ENCODE measurements at regions not wholly inside any gene's neighbourhood (a gene's known extent, or its start where the extent isn't known, plus 50 kb on each side); places are given as distances from the start of the nearest gene placed in this dataset.

- TF ChIP-seq, protein P1, sequence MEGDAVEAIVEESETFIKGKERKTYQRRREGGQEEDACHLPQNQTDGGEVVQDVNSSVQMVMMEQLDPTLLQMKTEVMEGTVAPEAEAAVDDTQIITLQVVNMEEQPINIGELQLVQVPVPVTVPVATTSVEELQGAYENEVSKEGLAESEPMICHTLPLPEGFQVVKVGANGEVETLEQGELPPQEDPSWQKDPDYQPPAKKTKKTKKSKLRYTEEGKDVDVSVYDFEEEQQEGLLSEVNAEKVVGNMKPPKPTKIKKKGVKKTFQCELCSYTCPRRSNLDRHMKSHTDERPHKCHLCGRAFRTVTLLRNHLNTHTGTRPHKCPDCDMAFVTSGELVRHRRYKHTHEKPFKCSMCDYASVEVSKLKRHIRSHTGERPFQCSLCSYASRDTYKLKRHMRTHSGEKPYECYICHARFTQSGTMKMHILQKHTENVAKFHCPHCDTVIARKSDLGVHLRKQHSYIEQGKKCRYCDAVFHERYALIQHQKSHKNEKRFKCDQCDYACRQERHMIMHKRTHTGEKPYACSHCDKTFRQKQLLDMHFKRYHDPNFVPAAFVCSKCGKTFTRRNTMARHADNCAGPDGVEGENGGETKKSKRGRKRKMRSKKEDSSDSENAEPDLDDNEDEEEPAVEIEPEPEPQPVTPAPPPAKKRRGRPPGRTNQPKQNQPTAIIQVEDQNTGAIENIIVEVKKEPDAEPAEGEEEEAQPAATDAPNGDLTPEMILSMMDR (IDR thresholded peaks at IDR 0.05), result no peak
- TF ChIP-seq POLR2A (IDR thresholded peaks at IDR 0.05), result no peak
Measured at GRCh38 chr13:48876289-48876688, 99.4 kb upstream of the FNDC3A start.

Measured in right lobe of liver (tissue), 4 donors.